ENCODE measurements at regions not wholly inside any gene's neighbourhood (a gene's known extent, or its start where the extent isn't known, plus 50 kb on each side); places are given as distances from the start of the nearest gene placed in this dataset.
"Not testable (repeated sequence)": the region's sequence is repeated elsewhere in the genome, so short reads cannot be mapped to it uniquely, and the experiment has no call there.

GRCh38 chr12:112710414-112710813 lies 81.1 kb upstream of the RPH3A start:
- no peak for DNase-seq

DNA sequence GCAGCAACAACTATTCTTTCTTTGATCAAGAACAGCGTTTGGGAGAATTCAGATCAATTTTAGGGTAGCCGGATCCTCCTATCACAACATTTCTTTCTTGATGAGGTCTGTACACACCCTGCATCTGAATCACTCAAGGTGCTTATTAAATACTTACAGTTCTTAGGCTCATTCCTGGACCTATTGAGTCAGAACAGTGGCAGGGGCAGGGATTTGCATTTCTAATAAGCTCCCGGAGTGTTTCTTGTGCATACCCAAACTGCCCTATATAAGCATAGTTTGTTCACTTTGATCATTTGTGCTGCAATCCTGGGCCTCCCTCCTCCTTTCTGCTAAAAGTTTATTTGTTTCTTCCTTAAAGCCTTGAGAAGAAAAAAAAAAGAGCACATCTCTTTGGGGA lies 80.5 kb upstream of the RPH3A start:
- DNase-seq: no peak

DNA sequence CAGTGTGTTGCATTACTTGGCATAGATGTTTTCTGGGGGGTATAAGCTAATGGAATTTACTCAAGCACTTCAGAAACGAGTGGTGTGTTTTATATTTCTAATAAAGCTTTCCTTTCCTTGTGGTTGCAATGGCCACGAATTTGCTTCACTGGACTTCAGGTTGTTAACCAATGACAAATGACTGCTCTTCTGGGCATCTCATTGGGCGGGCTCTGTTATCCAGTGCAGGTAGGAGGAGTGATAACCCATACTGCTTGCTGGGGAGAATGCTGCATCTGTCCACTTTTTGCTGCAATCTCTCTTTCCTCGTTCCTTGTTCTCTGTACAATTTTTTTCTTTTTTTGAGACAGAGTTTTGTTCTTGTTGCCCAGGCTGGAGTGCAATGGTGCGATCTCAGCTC lies 80.0 kb upstream of the RPH3A start:
- DNase-seq: no peak

GRCh38 chr12:112712751-112713150 lies 78.8 kb upstream of the RPH3A start:
- DNase-seq: not testable (repeated sequence)

GRCh38 chr12:112713471-112713870 lies 78.1 kb upstream of the RPH3A start:
- no peak for DNase-seq

DNA sequence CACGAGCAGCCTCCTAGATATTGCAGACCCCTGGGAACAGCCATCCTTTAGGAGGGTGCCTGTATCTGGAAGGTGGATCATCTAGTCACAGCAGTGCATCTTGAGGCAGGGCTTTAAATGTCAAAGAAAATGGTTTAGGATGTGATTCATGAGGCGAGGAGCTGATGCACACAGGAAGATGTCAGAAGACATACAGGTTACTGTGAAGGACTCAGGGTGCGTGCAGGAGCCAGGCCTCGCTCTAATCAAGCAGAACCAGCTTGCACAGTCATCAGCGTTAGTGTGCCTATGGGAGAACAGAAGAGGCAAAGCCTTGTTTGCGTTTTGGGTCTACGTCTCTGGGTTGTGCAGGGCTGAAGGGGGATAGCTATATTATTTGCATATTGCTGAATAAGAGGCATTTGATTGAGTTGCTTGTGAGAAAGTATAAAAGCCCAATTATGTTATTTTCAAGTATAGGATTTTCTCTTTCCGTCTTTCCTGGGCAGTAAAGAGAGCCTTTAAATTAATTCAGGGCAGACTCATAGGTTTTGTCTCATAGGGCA lies 77.3 kb upstream of the RPH3A start:
- DNase-seq: no peak

GRCh38 chr12:112716099-112717093 lies 75.2 kb upstream of the RPH3A start:
- peak in 1 of 3 donors; percentile 12 for DNase-seq

DNA sequence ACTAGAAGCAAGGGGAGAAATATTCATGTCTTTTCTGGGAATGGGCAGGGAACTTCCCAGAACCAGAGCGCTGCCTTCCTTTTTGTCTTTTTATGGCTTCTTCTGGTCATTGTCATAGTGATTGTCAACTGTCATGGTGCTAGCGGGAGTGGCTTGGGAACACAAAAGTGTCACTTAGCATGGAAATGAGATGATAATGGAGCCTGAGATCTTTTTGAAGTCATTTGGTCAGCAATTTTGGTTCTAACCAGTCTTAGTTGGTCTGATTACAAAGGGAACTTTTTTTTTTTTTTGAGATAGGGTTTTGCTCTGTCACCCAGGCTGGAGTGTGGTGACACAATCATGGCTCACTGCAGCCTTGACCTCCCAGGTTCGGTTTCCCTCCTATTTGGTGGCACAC lies 62.7 kb upstream of the RPH3A start:
- DNase-seq: no peak

GRCh38 chr12:112734859-112735695 lies 56.5 kb upstream of the RPH3A start:
- DNase-seq: no peak

DNA sequence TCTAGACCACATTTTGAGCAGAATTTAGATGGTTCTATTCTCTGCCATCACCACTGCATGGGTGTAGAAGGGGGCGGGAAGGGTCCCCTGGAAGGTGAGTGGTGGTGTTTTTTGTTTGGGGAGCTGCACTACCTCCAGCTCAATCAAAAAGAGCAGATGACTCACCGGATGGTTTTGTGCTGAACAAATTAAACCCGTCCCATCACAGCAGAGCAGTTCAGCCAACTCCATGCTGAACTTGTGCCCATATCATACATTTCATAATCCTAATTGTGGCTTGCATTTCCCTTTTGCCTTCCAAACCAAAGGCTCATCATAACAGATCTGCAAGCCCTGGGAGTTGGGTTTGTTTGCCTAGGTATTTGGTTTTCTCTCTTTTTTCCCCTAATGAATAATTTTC lies 53.0 kb upstream of the RPH3A start:
- DNase-seq: no peak

DNA sequence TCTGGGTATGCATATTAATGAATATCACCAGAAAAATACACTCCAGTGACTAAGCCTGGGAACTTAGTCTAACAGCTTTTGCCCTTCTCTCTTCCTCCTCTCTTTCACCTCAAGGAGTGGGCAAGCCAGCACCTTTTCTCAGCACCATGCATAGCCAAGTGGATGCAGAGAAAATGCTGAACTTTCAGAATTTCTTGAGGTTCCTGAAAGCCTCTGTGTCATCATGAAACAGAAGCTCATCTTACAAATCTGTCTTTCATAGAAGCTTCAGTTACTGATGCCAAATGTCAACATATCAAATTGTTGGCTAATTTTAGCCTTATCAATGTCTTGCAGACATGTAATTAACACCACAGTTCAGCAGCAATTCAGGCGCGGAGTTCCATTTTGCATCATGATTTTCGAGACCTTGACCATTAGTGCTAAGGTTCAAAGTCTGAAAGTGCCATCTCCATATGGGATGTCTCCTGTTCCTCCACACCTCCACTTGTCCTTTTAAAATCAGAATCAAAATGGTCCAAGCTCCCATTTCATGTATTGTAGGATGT lies 51.1 kb upstream of the RPH3A start:
- DNase-seq: no peak

- DNase-seq: no peak
These were observed 50.4 kb upstream of the RPH3A start for GRCh38 chr12:112741106-112741505.

Data from muscle of back (tissue), 3 donors.